ENCODE measurements at regions not wholly inside any gene's neighbourhood (a gene's known extent, or its start where the extent isn't known, plus 50 kb on each side); places are given as distances from the start of the nearest gene placed in this dataset.

- Histone ChIP-seq H3K27me3 (peaks cover 11% of the 10 kb centered on the region), H3K4me1 (no peaks in the 10 kb centered on the region), H3K27ac (no peak overlapping the region), H3K9me3 (no peaks in the 10 kb centered on the region), H3K9ac (ENCODE audit: low read depth in 2 of 2, low read length in 2 of 2) (no peak overlapping the region), H3K36me3 (no peaks in the 10 kb centered on the region), H3K4me3 (no peak overlapping the region)
- TF ChIP-seq, protein P1, sequence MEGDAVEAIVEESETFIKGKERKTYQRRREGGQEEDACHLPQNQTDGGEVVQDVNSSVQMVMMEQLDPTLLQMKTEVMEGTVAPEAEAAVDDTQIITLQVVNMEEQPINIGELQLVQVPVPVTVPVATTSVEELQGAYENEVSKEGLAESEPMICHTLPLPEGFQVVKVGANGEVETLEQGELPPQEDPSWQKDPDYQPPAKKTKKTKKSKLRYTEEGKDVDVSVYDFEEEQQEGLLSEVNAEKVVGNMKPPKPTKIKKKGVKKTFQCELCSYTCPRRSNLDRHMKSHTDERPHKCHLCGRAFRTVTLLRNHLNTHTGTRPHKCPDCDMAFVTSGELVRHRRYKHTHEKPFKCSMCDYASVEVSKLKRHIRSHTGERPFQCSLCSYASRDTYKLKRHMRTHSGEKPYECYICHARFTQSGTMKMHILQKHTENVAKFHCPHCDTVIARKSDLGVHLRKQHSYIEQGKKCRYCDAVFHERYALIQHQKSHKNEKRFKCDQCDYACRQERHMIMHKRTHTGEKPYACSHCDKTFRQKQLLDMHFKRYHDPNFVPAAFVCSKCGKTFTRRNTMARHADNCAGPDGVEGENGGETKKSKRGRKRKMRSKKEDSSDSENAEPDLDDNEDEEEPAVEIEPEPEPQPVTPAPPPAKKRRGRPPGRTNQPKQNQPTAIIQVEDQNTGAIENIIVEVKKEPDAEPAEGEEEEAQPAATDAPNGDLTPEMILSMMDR (IDR thresholded peaks at IDR 0.05): no peak
- intact Hi-C loops (cut with DNase I): no loop called here
- no peak for DNase-seq
Measured at GRCh38 chr4:3702561-3703221, 63.5 kb upstream of the ADRA2C start.

DNA sequence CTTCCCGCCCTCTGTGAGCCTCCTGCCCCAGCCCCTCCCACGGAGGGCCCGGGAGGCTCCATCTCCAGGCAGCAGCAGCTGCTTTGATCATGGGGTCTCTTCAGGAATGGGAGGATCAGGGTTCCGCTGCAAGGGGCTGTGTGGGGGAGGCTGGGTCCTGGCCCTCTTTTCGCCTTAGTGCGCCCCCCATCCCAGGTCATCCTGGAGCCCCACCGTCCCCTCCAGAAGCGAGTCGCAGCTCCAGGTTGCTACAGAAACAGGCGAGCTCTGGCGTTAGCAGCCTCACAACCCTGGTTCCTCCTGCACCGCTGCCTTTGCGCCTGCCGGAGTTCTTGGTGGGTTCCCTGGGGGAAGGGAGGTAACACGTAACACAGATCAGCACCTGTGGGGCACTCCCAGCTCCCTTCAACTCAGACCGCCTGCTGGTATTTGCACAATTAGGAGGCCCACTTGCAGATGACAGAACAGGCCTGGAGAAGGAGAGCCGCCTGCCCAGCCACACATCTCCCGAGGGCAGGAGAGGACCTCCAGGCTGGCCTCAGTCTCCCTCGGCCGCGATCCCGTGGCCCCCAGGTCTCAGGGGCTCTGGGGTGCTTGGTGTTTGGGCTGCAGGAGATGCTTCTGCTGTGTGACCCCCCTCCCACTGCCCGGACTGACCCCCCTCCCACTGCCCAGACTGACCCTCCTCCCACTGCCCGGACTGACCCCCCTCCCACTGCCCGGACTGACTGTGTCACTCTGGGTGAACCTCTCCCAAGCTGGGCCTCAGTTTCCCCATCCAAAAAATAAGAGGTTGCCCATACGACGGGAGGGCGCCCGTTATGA lies 64.2 kb upstream of the ADRA2C start:
- H3K27ac ChIP-seq: no peak overlapping the region
- H3K36me3 ChIP-seq: no peaks in the 10 kb centered on the region
- no peak overlapping the region for H3K9ac ChIP-seq (ENCODE audit: low read depth in 2 of 2, low read length in 2 of 2)
- intact Hi-C loops (cut with DNase I): no loop called here
- H3K27me3 ChIP-seq: peaks cover 11% of the 10 kb centered on the region
- TF ChIP-seq, protein P1 (IDR thresholded peaks at IDR 0.05): no peak
- H3K9me3 ChIP-seq: no peaks in the 10 kb centered on the region
- H3K4me3 ChIP-seq: no peak overlapping the region
- DNase-seq: no peak
- H3K4me1 ChIP-seq: no peaks in the 10 kb centered on the region

GRCh38 chr4:3701271-3701734 lies 64.9 kb upstream of the ADRA2C start:
- TF ChIP-seq, protein P1 (IDR thresholded peaks at IDR 0.05): no peak
- no peak for DNase-seq
- Histone ChIP-seq H3K36me3 (no peaks in the 10 kb centered on the region), H3K27ac (no peak overlapping the region), H3K9ac (ENCODE audit: low read depth in 2 of 2, low read length in 2 of 2) (no peak overlapping the region), H3K27me3 (peaks cover 11% of the 10 kb centered on the region), H3K4me3 (no peak overlapping the region), H3K4me1 (no peaks in the 10 kb centered on the region), H3K9me3 (no peaks in the 10 kb centered on the region)
- intact Hi-C loops (cut with DNase I): no loop called here

DNA sequence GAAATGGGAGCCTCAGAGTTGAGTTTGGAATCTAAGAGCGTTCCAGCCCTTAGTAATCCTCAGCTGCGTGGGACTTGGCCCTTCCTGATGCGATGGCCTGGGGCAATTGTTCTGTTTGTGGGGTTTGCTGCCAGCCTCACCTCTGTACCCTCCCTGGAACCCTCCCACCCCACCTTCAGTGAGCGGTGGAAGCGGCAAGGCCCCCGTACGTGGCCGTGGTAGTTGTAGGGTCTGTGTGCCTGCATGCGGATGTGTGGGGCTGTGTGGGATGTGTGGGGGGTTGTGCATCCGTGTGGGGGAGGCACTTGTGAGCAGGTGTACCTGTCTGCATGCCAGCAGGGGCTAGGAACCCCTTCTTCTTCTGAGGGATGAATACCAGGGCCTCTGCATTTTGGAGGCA lies 65.4 kb upstream of the ADRA2C start:
- Histone ChIP-seq H3K4me1 (no peaks in the 10 kb centered on the region), H3K9me3 (no peaks in the 10 kb centered on the region), H3K27ac (no peak overlapping the region), H3K36me3 (no peaks in the 10 kb centered on the region), H3K4me3 (no peak overlapping the region), H3K27me3 (peaks cover 11% of the 10 kb centered on the region), H3K9ac (ENCODE audit: low read depth in 2 of 2, low read length in 2 of 2) (no peak overlapping the region)
- TF ChIP-seq, protein P1 (IDR thresholded peaks at IDR 0.05): no peak
- DNase-seq: no peak
- intact Hi-C loops (cut with DNase I): no loop called here

GRCh38 chr4:3700223-3700622 lies 66.0 kb upstream of the ADRA2C start:
- no peak overlapping the region for H3K4me3 ChIP-seq
- peaks cover 11% of the 10 kb centered on the region for H3K27me3 ChIP-seq
- no peaks in the 10 kb centered on the region for H3K36me3 ChIP-seq
- H3K27ac ChIP-seq: no peak overlapping the region
- DNase-seq: no peak
- intact Hi-C loops (cut with DNase I): no loop called here
- no peaks in the 10 kb centered on the region for H3K9me3 ChIP-seq
- H3K9ac ChIP-seq (ENCODE audit: low read depth in 2 of 2, low read length in 2 of 2): no peak overlapping the region
- TF ChIP-seq, protein P1 (IDR thresholded peaks at IDR 0.05): no peak
- no peaks in the 10 kb centered on the region for H3K4me1 ChIP-seq

Measured in colonic mucosa (tissue), 4 donors.